ENCODE measurements at regions not wholly inside any gene's neighbourhood (a gene's known extent, or its start where the extent isn't known, plus 50 kb on each side); places are given as distances from the start of the nearest gene placed in this dataset.

DNA sequence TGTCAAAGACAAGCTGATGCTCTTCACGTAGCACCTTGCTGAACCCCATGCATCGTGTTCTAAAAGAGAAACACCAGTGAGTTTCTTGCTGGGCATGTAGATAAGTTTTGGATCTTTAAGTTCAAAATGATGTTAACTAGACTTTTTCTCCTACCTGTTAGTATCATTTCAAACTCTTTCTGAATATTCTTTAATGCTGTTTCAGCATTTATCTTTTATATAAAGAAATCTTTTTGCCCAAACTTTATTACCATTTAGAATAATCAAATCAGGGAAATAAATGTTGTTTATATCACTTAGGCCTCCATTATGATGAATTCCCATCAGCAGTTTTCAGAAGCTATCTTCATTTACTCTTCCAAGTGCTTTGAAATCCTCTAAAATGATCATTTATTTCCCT is 542.8 kb downstream of the CDH10 start:
- BruUV-seq (replicated peaks), result no TSS peak
- Histone ChIP-seq H3K4me2 (ENCODE audit: low read depth, low read length) (no peak overlapping the region), H3K4me1 (ENCODE audit: insufficient read depth, low read length) (no peaks in the 10 kb centered on the region), H3K79me2 (ENCODE audit: insufficient read depth, low read length) (no peaks in the 10 kb centered on the region), H4K20me1 (ENCODE audit: insufficient read depth, low read length) (no peaks in the 10 kb centered on the region), H3K27me3 (ENCODE audit: control insufficient read depth in 1 of 2, insufficient read depth in 2 of 2, low read length in 2 of 2) (no peaks in the 10 kb centered on the region), H3K36me3 (replicated peaks in 1 of 2; ENCODE audit: control insufficient read depth in 1 of 2, insufficient read depth in 2 of 2, low read length in 2 of 2) (no peaks in the 10 kb centered on the region), H3K9ac (ENCODE audit: insufficient read depth, low read depth, low read length) (no peak overlapping the region), H3K27ac (ENCODE audit: extremely low read length, insufficient read depth, low read length) (no peak overlapping the region), H3K4me3 (replicated peaks in 1 of 3; ENCODE audit: insufficient read depth in 1 of 3, low read depth in 2 of 3, low read length in 3 of 3) (no peak overlapping the region), H2AFZ (ENCODE audit: low read length) (no peak overlapping the region), H3K9me3 (ENCODE audit: low read length) (peaks cover 9% of the 10 kb centered on the region; the same call in 1 of the 2 replicates)
- in situ Hi-C loops (cut with HindIII; ENCODE audit: extremely low pct_ligation_motif_present, low pct_unique_long_range_greater_than_20kb) (no loop called here), intact Hi-C loops (cut with micrococcal nuclease; ENCODE audit: unreplicated experiment) (no loop called here)
- ATAC-seq, result no peak
- 7% methylated on average over 2 of the region's 2 CpGs for WGBS (ENCODE audit: low lambda C conversion rate)
- no peak for DNase-seq (ENCODE audit: low spot score)
- TF ChIP-seq ZNF205 (CRISPR knock-in tag; IDR thresholded peaks at IDR 0.05) (no peak), ZNF512 (CRISPR knock-in tag; IDR thresholded peaks at IDR 0.05) (no peak), MAFK (conservative IDR thresholded peaks at IDR 0.05 in 1 of 2, IDR thresholded peaks at IDR 0.05 in 1 of 2; ENCODE audit: low read length in 2 of 2) (peak in 1 of 2 experiments; percentile 63; a peak in 1 of 4 replicates), MAFF (IDR thresholded peaks at IDR 0.05; ENCODE audit: low read depth, low read length) (peak; percentile 42; the same call in 1 of the 2 replicates), CHD4 (IDR thresholded peaks at IDR 0.05; ENCODE audit: borderline replicate concordance, low read length) (no peak), ZBTB37 (CRISPR knock-in tag; IDR thresholded peaks at IDR 0.05) (no peak)
- TF ChIP-seq, protein P1, sequence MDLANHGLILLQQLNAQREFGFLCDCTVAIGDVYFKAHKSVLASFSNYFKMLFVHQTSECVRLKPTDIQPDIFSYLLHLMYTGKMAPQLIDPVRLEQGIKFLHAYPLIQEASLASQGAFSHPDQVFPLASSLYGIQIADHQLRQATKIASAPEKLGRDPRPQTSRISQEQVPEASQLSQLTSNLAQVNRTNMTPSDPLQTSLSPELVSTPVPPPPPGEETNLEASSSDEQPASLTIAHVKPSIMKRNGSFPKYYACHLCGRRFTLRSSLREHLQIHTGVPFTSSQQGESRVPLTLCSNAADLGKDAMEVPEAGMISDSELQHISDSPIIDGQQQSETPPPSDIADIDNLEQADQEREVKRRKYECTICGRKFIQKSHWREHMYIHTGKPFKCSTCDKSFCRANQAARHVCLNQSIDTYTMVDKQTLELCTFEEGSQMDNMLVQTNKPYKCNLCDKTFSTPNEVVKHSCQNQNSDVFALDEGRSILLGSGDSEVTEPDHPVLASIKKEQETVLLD (CRISPR knock-in tag; IDR thresholded peaks at IDR 0.05; ENCODE audit: low read depth), result no peak
- no peak for FAIRE-seq
- ChIA-PET CTCF (ENCODE audit: low intra/inter-chr PET ratio, low total read pairs) (no interaction called here), POLR2A (no interaction called here)

All from HepG2 (cell line).